HG03571 (cell line): ENCODE measurements at regions not wholly inside any gene's neighbourhood (a gene's known extent, or its start where the extent isn't known, plus 50 kb on each side); places are given as distances from the start of the nearest gene placed in this dataset.
"Not testable (repeated sequence)": the region's sequence is repeated elsewhere in the genome, so short reads cannot be mapped to it uniquely, and the experiment has no call there.

ENCODE experiments used
- ATAC-seq: cut with Tn5 transposase; IDR thresholded peaks from one replicate; pipeline ENCODE4 v1.9.1; 2021; ENCODE audit not compliant: unreplicated experiment

GRCh38 chr7:36058020-36058592 is 94.9 kb upstream of the EEPD1 start:
- peak; percentile 50 for ATAC-seq

GRCh38 chr7:36060388-36060787 is 92.7 kb upstream of the EEPD1 start:
- ATAC-seq: not testable (repeated sequence)

- ATAC-seq: no peak
Measured at GRCh38 chr7:36062154-36062815, 90.8 kb upstream of the EEPD1 start.

- ATAC-seq: no peak
Measured at GRCh38 chr7:36064676-36065075, 88.4 kb upstream of the EEPD1 start.

- not testable (repeated sequence) for ATAC-seq
Measured at GRCh38 chr7:36065563-36066342, 87.3 kb upstream of the EEPD1 start.

- ATAC-seq: no peak
Measured at GRCh38 chr7:36066343-36066664, 86.8 kb upstream of the EEPD1 start.

- no peak for ATAC-seq
Measured at GRCh38 chr7:36070230-36070629, 82.8 kb upstream of the EEPD1 start.

GRCh38 chr7:36071605-36072004 is 81.4 kb upstream of the EEPD1 start:
- ATAC-seq: no peak

GRCh38 chr7:36072620-36073019 is 80.4 kb upstream of the EEPD1 start:
- ATAC-seq: no peak

- ATAC-seq: no peak
Measured at GRCh38 chr7:36075561-36075960, 77.5 kb upstream of the EEPD1 start.

GRCh38 chr7:36076074-36076473 is 77.0 kb upstream of the EEPD1 start:
- no peak for ATAC-seq

- no peak for ATAC-seq
Measured at GRCh38 chr7:36078816-36079360, 74.2 kb upstream of the EEPD1 start.

GRCh38 chr7:36079446-36080025 is 73.5 kb upstream of the EEPD1 start:
- no peak for ATAC-seq

GRCh38 chr7:36080843-36081242 is 72.2 kb upstream of the EEPD1 start:
- ATAC-seq: no peak

GRCh38 chr7:36082216-36082615 is 70.8 kb upstream of the EEPD1 start:
- ATAC-seq: no peak

GRCh38 chr7:36082910-36083309 is 70.1 kb upstream of the EEPD1 start:
- ATAC-seq: no peak

GRCh38 chr7:36083626-36084380 is 69.3 kb upstream of the EEPD1 start:
- ATAC-seq: no peak

GRCh38 chr7:36084485-36085091 is 68.5 kb upstream of the EEPD1 start:
- no peak for ATAC-seq

- no peak for ATAC-seq
Measured at GRCh38 chr7:36085096-36085495, 68.0 kb upstream of the EEPD1 start.

- no peak for ATAC-seq
Measured at GRCh38 chr7:36086571-36086970, 66.5 kb upstream of the EEPD1 start.

- ATAC-seq: no peak
Measured at GRCh38 chr7:36088553-36088952, 64.5 kb upstream of the EEPD1 start.
